SJSA1 (cell line): ENCODE measurements at regions not wholly inside any gene's neighbourhood (a gene's known extent, or its start where the extent isn't known, plus 50 kb on each side); places are given as distances from the start of the nearest gene placed in this dataset.

Experiments
- DNase-seq, 2 experiments: peaks; one replicate each; pipeline ENCODE4 v3.0.0-alpha.2; 2015 to 2020; ENCODE audit warnings: low spot score in 2 of 2, low read depth in 1 of 2
- H3K27ac ChIP-seq: fragments of 250-450 bp; sonication (Bioruptor Pico); 2 replicates; pipeline ENCODE4 v1.5.1; 2020; ENCODE audit warnings: mild to moderate bottlenecking, moderate library complexity
- H3K27me3 ChIP-seq: fragments of 250-450 bp; sonication (Bioruptor Pico); replicated peaks from 2 replicates; pipeline ENCODE4 v1.5.1; 2020; ENCODE audit warnings: mild to moderate bottlenecking, moderate library complexity
- H3K36me3 ChIP-seq: fragments of 250-450 bp; sonication (Bioruptor Pico); 2 replicates; pipeline ENCODE4 v1.5.1; 2020; ENCODE audit warnings: mild to moderate bottlenecking
- H3K4me1 ChIP-seq: fragments of 250-450 bp; sonication (Bioruptor Pico); replicated peaks from 2 replicates; pipeline ENCODE4 v1.6.1; 2021; ENCODE audit warnings: mild to moderate bottlenecking
- H3K4me3 ChIP-seq: fragments of 250-450 bp; sonication (Bioruptor Pico); 2 replicates; pipeline ENCODE4 v1.5.1; 2020; ENCODE audit warnings: mild to moderate bottlenecking
- H3K9me3 ChIP-seq: fragments of 250-450 bp; sonication (Bioruptor Pico); replicated peaks from 2 replicates; pipeline ENCODE4 v1.5.1; 2020; ENCODE audit warnings: mild to moderate bottlenecking

- Histone ChIP-seq H3K27me3 (no peaks in the 10 kb centered on the region), H3K4me1 (no peaks in the 10 kb centered on the region), H3K4me3 (no peak overlapping the region), H3K36me3 (no peaks in the 10 kb centered on the region), H3K9me3 (no peaks in the 10 kb centered on the region), H3K27ac (no peak overlapping the region)
- no peak for DNase-seq
These were observed 122.4 kb downstream of the LRRC70 start for GRCh38 chr5:62701036-62701435.

GRCh38 chr5:62698756-62699155, 120.1 kb downstream of the LRRC70 start:
- Histone ChIP-seq H3K27me3 (no peaks in the 10 kb centered on the region), H3K36me3 (no peaks in the 10 kb centered on the region), H3K9me3 (no peaks in the 10 kb centered on the region), H3K27ac (no peak overlapping the region), H3K4me3 (no peak overlapping the region), H3K4me1 (no peaks in the 10 kb centered on the region)
- no peak for DNase-seq

DNA sequence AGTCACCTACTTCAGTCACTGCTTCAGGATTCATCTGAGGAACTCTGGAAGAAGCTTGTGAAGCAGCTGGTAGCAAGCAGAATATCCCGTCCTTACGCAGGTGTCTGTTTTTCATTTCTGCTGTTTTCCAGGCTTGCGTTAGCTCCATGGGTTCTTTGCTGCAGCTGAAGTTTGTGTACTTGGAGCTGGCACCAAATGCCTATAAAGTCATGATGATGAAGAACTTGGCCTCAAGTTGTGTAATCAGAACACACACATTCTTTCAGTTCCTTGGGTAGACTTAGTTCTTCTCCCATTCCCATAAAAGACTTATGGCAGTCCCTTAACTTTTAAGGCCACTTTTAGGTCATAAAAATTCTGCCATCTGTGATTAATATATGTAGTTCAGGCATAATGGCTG, 116.7 kb downstream of the LRRC70 start:
- no peak for DNase-seq
- Histone ChIP-seq H3K4me3 (no peak overlapping the region), H3K27me3 (no peaks in the 10 kb centered on the region), H3K9me3 (no peaks in the 10 kb centered on the region), H3K27ac (no peak overlapping the region), H3K36me3 (no peaks in the 10 kb centered on the region), H3K4me1 (no peaks in the 10 kb centered on the region)

DNA sequence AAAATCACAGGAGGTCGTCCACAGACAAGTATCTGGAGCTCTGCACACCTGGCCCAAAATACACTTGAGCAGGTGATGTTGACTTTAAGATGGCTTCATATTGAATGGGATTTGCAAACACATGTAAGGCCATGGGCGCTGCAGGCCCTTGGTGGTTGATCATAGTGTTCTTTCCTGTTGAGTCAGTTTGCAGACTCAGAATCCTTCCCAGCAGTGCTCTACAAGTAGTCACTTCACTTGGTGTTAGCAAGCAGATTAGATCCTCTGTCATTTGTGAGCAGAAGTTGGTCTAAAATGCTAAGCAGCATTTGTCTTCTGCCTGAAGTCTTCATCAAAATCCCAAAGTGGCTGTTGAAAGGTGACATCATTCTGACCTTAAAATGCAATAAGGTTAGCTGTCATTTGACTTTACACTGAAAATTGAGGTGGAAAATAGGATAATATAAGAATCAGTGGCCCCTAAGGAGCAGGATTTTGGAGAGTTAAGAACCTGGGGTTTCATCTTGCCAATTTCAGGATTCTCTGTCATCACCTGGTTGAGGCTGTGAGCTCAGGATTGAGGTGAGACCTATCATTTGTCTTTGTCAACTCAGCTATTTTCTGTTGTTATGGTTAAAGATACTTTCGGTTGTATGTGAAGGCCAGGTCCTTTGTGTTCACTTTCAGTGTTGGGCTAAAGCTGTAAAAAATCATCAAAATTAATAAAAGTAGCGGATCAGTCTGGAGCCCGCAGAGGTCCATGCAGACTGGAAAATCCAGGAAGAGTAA, 114.5 kb downstream of the LRRC70 start:
- Histone ChIP-seq H3K27ac (no peak overlapping the region), H3K27me3 (no peaks in the 10 kb centered on the region), H3K36me3 (no peaks in the 10 kb centered on the region)

DNA sequence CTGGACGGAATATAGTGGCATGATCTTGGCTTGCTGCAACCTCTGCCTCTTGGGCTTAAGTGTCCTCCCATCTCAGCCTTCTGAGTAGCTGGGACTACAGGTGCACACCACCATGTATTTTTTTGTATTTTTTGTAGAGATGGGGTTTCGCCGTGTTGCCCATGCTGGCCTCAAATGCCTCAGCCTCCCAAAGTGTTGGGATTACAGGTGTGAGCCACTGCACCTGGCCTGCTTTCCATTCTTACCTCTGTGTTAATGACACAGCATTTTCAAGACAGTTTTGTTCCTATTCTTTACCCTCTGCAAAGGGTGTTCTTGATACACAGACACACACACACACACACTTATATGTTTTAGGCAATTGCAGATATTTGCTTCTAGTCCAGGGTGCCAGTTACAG, 113.3 kb downstream of the LRRC70 start:
- Histone ChIP-seq H3K27me3 (no peaks in the 10 kb centered on the region), H3K4me3 (no peak overlapping the region), H3K9me3 (no peaks in the 10 kb centered on the region), H3K27ac (no peak overlapping the region), H3K36me3 (no peaks in the 10 kb centered on the region), H3K4me1 (no peaks in the 10 kb centered on the region)
- no peak for DNase-seq

More for the DNA sequence above, 114.5 kb downstream of the LRRC70 start:
- no peak for DNase-seq
- Histone ChIP-seq H3K9me3 (no peaks in the 10 kb centered on the region), H3K4me3 (no peak overlapping the region), H3K4me1 (no peaks in the 10 kb centered on the region)

DNA sequence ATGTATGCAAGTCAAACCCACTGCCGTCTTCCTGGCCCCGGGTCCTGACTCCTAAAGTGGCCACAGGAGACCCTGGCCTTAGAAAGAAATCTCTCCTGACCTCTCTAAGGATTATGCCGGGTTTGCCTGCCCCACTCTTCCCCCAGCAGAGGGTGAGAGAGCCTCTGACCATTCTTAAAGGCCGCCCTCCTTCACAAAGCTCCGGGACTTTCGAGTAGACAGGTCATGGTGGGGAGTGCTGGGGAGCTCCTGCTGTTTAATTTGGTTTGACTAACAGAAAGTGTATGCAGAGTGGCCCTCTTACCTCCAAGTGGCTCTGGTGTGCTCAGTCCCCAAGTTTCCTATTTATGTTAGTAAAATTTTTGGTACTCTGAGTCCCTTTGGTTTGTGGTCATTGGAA, 111.8 kb downstream of the LRRC70 start:
- no peak for DNase-seq
- Histone ChIP-seq H3K4me1 (no peaks in the 10 kb centered on the region), H3K27ac (no peak overlapping the region), H3K4me3 (no peak overlapping the region), H3K27me3 (no peaks in the 10 kb centered on the region), H3K9me3 (no peaks in the 10 kb centered on the region), H3K36me3 (no peaks in the 10 kb centered on the region)

DNA sequence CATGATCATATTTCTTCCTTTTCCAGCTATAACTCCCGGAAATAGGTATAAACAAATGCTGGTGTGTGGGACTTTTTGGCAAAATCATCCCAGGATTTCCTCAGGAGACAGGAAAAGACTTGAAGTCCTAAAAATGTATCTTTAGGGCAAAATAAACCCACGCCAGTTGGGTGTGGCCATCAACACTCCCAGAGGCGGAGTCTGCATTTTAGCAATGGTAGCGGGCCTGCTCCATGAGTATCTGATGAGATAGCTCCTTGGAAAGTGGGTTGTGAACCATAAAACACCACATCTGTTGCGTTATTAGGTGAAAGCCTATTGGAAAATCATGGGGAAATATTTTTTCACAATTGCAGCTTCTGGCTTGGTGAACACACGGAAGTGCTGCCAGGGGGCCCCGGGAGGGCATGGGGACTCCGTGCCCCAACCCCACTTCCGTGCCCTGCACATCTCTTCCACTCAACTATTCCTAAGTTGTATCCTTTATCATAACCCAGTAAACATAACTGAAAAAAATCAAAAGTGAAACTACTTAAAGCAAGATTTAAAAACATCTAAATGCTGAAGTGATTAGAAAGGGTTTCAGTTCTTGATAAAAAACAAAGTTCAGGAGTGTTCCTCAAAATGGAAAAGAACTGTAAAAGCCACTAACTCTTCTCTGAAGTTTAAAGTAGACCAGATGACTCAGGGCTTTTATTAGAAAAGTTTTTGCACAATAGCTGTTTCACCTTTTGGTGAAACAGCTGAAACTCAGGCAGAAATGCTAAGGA, 111.2 kb downstream of the LRRC70 start:
- H3K27ac ChIP-seq, result no peak overlapping the region
- no peaks in the 10 kb centered on the region for H3K4me1 ChIP-seq
- H3K36me3 ChIP-seq, result no peaks in the 10 kb centered on the region
- DNase-seq, result no peak
- H3K9me3 ChIP-seq, result no peaks in the 10 kb centered on the region
- H3K4me3 ChIP-seq, result no peak overlapping the region
- H3K27me3 ChIP-seq, result no peaks in the 10 kb centered on the region

DNA sequence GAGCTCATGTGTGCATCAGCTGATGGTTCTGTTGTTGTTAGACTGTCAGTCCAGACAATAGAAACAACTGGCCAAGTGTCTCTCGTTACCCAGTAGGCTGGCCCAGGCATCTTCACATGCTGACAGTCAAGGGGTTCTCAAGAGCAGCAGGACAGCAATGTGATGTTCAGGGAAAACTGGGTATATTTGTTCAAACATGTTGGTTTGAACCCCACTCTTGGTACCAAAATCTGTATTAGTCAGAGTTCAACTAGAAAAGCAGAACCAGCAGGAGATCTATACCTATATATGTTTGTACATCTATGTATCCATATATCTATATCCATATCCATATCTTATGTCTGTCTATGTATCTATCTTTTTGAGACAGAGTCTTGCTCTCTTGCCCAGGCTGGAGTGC, 108.1 kb downstream of the LRRC70 start:
- Histone ChIP-seq H3K36me3 (no peaks in the 10 kb centered on the region), H3K4me3 (no peak overlapping the region), H3K9me3 (no peaks in the 10 kb centered on the region), H3K4me1 (no peaks in the 10 kb centered on the region), H3K27me3 (no peaks in the 10 kb centered on the region), H3K27ac (no peak overlapping the region)
- no peak for DNase-seq

DNA sequence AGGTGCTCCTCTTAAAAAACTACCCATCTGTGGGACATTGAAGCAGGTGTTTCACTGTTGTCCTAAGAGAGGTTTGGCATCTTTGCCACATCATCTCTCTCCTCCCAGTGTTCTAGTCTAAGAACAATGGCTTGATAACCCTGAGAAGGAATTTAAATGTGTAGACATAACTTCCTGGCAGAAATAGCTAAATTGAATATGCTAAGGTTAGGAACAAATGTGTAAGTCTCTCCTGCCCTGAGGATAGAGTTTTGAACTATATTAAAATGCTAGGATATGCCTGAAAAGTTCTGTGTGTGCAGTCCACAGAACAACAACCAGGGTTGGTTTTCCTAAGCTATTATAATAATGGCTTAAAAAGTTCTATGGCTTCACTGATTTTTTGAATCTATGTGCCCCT, 106.6 kb downstream of the LRRC70 start:
- DNase-seq, result no peak
- Histone ChIP-seq H3K27me3 (no peaks in the 10 kb centered on the region), H3K27ac (no peak overlapping the region), H3K4me3 (no peak overlapping the region), H3K4me1 (no peaks in the 10 kb centered on the region), H3K9me3 (no peaks in the 10 kb centered on the region), H3K36me3 (no peaks in the 10 kb centered on the region)

DNA sequence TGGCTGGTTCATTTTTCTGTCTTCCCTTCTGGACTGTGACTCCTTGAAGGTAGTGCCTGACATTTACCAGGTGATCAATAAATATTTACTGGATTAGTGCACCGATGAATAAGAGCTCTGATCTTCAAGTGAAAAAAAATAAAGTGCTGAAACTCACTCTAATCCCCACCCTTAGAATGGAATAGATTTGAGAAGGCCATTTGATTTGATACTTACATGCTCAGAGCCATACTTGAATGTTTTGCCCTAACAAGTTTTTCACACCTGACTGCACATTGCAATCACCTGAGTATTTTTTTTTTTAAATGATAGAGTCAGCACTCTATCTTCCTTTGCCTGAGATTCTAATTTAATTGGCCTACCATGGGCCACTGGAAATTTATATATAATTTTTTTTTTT, 105.7 kb downstream of the LRRC70 start:
- H3K27ac ChIP-seq, result no peak overlapping the region
- H3K9me3 ChIP-seq, result no peaks in the 10 kb centered on the region

DNA sequence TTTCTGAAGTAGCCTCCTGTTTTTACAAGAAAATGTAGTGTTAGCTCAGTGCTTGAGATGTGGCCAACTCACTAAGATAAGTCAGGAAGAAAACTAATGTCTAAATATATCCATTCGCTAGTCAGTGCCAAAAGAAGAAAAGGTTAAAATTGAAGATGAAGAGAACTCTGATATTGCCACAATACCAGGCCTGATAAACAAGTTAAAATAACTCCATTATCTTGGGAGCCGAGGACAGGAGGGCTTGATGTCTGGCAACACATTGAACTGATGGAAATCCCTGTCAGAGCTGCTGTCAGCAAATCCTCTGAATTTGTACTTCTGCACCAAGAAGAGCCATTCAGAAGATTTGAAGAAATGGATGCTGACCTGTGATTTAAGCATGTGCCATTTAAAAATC, 103.4 kb downstream of the LRRC70 start:
- H3K4me1 ChIP-seq, result no peaks in the 10 kb centered on the region
- H3K4me3 ChIP-seq, result no peak overlapping the region
- H3K36me3 ChIP-seq, result no peaks in the 10 kb centered on the region
- no peak for DNase-seq
- H3K27ac ChIP-seq, result no peak overlapping the region
- no peaks in the 10 kb centered on the region for H3K9me3 ChIP-seq
- no peaks in the 10 kb centered on the region for H3K27me3 ChIP-seq

More for the DNA sequence above, 105.7 kb downstream of the LRRC70 start:
- no peaks in the 10 kb centered on the region for H3K36me3 ChIP-seq
- no peak overlapping the region for H3K4me3 ChIP-seq
- DNase-seq, result no peak
- no peaks in the 10 kb centered on the region for H3K27me3 ChIP-seq
- no peaks in the 10 kb centered on the region for H3K4me1 ChIP-seq

DNA sequence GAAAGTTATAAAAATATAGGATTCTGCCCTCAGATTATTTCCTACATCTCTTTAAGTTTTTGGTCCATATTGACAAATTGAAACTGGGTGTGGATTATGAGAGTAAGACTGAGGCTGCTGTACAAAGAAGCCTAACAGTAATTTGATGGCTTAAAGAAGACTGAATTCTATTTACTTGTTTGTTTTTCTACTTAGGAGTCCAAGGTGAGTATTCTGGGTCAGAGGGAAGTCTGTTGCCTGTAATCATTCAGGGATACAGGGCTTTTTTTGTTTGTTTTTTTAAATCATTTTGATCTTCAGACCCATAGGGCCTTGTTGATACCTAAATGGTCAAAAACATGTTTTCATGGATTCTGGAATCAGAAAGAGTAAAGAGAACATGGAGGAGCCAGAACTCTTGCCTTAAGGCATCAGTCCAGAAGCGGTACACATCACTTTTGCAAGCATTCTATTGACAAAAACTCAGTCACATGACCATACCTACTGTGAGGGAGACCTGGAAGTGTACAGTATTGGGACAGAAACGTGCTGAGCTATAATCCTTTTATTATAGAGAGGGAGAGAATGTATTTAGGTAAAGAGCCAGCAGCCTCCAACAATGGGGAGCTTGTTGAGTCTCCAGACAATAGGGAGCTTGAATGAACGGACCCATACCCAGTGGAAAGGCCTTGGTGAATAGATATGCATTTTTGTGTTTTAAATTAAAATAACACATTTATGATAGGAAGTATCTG, 102.7 kb downstream of the LRRC70 start:
- DNase-seq, result no peak
- H3K4me1 ChIP-seq, result no peaks in the 10 kb centered on the region

GRCh38 chr5:62680121-62680520, 101.5 kb downstream of the LRRC70 start:
- no peaks in the 10 kb centered on the region for H3K36me3 ChIP-seq
- H3K27me3 ChIP-seq, result no peaks in the 10 kb centered on the region
- H3K27ac ChIP-seq, result no peak overlapping the region
- DNase-seq, result no peak
- no peaks in the 10 kb centered on the region for H3K4me1 ChIP-seq
- H3K4me3 ChIP-seq, result no peak overlapping the region
- no peaks in the 10 kb centered on the region for H3K9me3 ChIP-seq

More for the DNA sequence above, 102.7 kb downstream of the LRRC70 start:
- H3K36me3 ChIP-seq, result no peaks in the 10 kb centered on the region
- H3K27ac ChIP-seq, result no peak overlapping the region
- H3K4me3 ChIP-seq, result no peak overlapping the region
- no peaks in the 10 kb centered on the region for H3K27me3 ChIP-seq
- no peaks in the 10 kb centered on the region for H3K9me3 ChIP-seq
